HEK293 (cell line): ENCODE measurements at regions not wholly inside any gene's neighbourhood (a gene's known extent, or its start where the extent isn't known, plus 50 kb on each side); places are given as distances from the start of the nearest gene placed in this dataset.
"Not testable (repeated sequence)": the region's sequence is repeated elsewhere in the genome, so short reads cannot be mapped to it uniquely, and the experiment has no call there.

Source experiments
- CTCF ChIA-PET: fragments of 350-600 bp; formaldehyde crosslinking; extraction: SDS; loops from one replicate; lab custom pipeline; 2021; ENCODE audit warnings: antibody characterized with exemption; lab: Yijun Ruan, JAX
- POLR2A ChIA-PET: fragments of 300-600 bp; formaldehyde crosslinking; extraction: SDS; loops from one replicate; lab custom pipeline; 2020; ENCODE audit warnings: antibody characterized with exemption, inconsistent platforms; lab: Yijun Ruan, JAX
- H3K27ac ChIP-seq: fragments of 200-500 bp; sonication (Bioruptor generic); 2 replicates; pipeline ENCODE4 v1.5.1; 2014; ENCODE audit warnings: low read depth, low read length, control low read depth, inconsistent platforms; ENCODE audit errors: extremely low read depth
- H3K36me3 ChIP-seq, 2 experiments: fragments of 200-500 bp in 1 of 2; sonication (Bioruptor generic) in 1 of 2; 1 replicate in 1 of 2; 2 replicates in 1 of 2; pipeline ENCODE4 v1.5.1; 2014 to 2017; ENCODE audit warnings: inconsistent platforms in 2 of 2, low read length in 2 of 2; ENCODE audit not compliant: control insufficient read depth in 2 of 2, insufficient read depth in 1 of 2
- H3K4me1 ChIP-seq: fragments of 200-500 bp; sonication (Bioruptor generic); 2 replicates; pipeline ENCODE4 v1.5.1; 2014; ENCODE audit warnings: mild to moderate bottlenecking, low read length, inconsistent platforms; ENCODE audit not compliant: control insufficient read depth, insufficient read depth
- H3K4me3 ChIP-seq: 2 replicates; pipeline ENCODE4 v1.5.1; 2011; ENCODE audit warnings: low read depth, mild to moderate bottlenecking, control low read depth, low read length, moderate library complexity
- H3K9me3 ChIP-seq: fragments of 200-500 bp; sonication (Bioruptor generic); 2 replicates; pipeline ENCODE4 v1.5.1; 2014; ENCODE audit warnings: low read depth, low read length, inconsistent platforms; ENCODE audit not compliant: control insufficient read depth, insufficient read depth
- ZNF239 ChIP-seq: fragments of 450-650 bp; formaldehyde crosslinking; IDR thresholded peaks from 2 replicates; pipeline ENCODE4 v1.5.1; 2016; ENCODE audit warnings: missing biosample characterization, missing genetic modification characterization
- ZNF513 ChIP-seq: fragments of 450-650 bp; IDR thresholded peaks from 2 replicates; pipeline ENCODE4 v1.5.1; 2018; ENCODE audit warnings: missing biosample characterization, missing genetic modification characterization

DNA sequence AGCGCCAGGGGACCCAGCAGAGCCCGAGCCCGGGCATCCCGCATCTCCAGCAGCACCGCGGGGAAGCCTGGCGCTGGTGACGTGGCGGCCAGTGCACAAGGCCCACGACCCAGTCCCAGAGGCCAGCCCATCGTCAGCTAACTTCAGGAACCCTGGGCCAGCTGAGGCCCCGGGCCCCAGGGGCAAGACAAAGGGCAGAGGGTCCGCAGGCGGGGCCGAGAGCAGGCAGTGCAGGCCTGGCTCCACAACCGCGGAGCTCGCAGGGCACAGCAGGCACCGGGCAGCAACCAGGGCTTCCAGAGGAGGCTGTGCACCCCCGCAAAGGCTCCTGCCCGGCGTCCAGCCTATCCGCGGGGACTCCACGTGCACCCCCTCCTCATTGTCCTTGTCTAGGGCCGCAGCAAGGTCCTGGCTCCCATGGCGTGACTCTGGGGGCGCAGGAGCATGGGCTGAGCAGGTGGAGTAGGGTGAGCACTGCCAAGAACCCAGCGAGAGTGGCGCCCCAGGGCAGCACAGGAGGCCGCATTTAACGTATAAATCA is 352.5 kb downstream of the KCNJ18 start:
- CTCF ChIA-PET, H3K4me3 ChIP-seq, H3K9me3 ChIP-seq, POLR2A ChIA-PET, H3K4me1 ChIP-seq, H3K36me3 ChIP-seq, H3K27ac ChIP-seq: not testable (repeated sequence)

GRCh38 chr17:22047521-22047920 is 355.2 kb downstream of the KCNJ18 start:
- H3K27ac ChIP-seq, H3K4me3 ChIP-seq, CTCF ChIA-PET, H3K36me3 ChIP-seq, H3K9me3 ChIP-seq, H3K4me1 ChIP-seq, POLR2A ChIA-PET: not testable (repeated sequence)

DNA sequence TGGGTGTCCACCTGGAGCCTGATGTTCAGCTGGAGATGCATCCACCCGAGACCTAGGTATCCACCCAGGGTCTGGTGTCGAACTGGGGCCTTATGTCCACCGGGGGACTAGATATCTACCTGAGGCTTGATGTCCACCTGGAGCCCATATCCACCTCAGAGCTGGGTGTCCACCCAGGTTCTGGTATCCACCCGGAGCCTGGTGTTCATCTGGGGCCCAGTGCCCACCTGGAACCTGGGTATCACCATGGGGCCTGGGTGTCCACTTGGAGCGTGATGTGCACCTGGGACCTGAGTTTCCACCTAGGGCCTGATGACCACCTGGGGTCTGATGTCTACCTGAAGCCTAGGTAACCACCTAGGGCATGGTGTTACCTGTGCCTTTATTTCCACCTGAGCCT is 355.9 kb downstream of the KCNJ18 start:
- POLR2A ChIA-PET = not testable (repeated sequence)

DNA sequence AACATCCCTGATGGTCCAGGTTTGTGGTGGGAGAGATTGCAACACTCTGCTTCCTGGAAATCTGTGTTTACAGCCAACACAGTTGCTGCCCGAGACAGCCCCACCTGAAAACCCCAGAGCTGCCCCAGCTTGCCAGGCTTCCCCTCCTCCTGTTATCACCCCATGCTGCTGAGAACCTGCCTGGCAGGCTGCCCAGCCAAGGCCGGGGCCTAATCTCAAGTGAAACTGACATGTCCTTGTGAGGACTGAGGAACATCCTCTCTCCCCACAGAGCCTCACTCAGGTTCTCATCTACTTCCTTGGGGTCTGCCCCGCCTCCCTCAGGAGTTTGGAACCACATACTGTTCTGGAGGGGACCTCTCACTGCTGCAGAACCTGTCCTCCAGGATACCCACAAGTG is 358.4 kb downstream of the KCNJ18 start:
- H3K36me3 ChIP-seq, H3K4me1 ChIP-seq, H3K4me3 ChIP-seq, CTCF ChIA-PET, POLR2A ChIA-PET, H3K27ac ChIP-seq, H3K9me3 ChIP-seq: not testable (repeated sequence)

More for the DNA sequence above, 355.9 kb downstream of the KCNJ18 start:
- H3K9me3 ChIP-seq, H3K4me1 ChIP-seq, CTCF ChIA-PET, H3K4me3 ChIP-seq, H3K27ac ChIP-seq, H3K36me3 ChIP-seq: not testable (repeated sequence)

- TF ChIP-seq ZNF513 (tag by site-specific recombination) (peak; percentile 92), ZNF239 (peak; percentile 72; the same call in 1 of the 2 replicates)
- POLR2A ChIA-PET, H3K36me3 ChIP-seq, CTCF ChIA-PET, H3K4me1 ChIP-seq, H3K4me3 ChIP-seq, H3K9me3 ChIP-seq, H3K27ac ChIP-seq: not testable (repeated sequence)
These were observed 360.4 kb downstream of the KCNJ18 start for GRCh38 chr17:22052715-22053114.

- POLR2A ChIA-PET, H3K4me1 ChIP-seq, H3K27ac ChIP-seq, H3K9me3 ChIP-seq, H3K36me3 ChIP-seq, CTCF ChIA-PET, H3K4me3 ChIP-seq: not testable (repeated sequence)
These were observed 364.2 kb downstream of the KCNJ18 start for GRCh38 chr17:22056566-22056965.

GRCh38 chr17:22075918-22076317 is 383.6 kb downstream of the KCNJ18 start:
- H3K4me1 ChIP-seq, CTCF ChIA-PET, H3K27ac ChIP-seq, H3K4me3 ChIP-seq, H3K9me3 ChIP-seq, POLR2A ChIA-PET, H3K36me3 ChIP-seq: not testable (repeated sequence)

- H3K27ac ChIP-seq, H3K4me1 ChIP-seq, H3K9me3 ChIP-seq, CTCF ChIA-PET, H3K36me3 ChIP-seq, POLR2A ChIA-PET, H3K4me3 ChIP-seq: not testable (repeated sequence)
These were observed 396.3 kb downstream of the KCNJ18 start for GRCh38 chr17:22088589-22088988.
